ENCODE measurements at regions not wholly inside any gene's neighbourhood (a gene's known extent, or its start where the extent isn't known, plus 50 kb on each side); places are given as distances from the start of the nearest gene placed in this dataset.

DNA sequence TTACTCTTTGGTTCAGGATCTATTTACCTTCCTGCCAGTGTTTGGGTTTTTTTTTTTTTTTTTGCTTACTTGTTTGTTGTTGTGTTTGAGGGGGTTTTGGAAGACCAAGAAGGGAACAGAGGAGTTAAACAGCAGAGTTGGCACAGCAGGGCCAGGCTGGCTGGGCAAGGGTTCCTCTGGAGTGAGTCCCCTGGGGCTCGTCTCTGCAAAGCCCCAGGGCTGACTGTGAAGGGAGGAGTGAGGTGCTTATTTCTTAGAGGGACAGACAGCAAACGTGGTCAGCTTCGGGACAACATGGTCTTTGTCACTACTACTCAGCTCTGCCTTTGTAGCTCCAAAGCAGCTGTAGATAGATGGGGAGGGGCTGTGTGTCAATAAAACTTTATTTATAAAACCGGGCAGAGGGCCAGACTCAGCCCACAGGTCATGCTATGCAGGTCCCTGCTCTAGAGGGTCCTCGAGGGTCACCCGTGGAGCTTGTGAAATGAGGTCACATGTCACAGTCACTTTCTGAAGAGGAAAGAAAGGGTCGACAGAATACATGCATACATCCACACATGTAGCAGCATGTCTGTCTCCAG, 1404.7 kb downstream of the BRD1 start:
- TF ChIP-seq CSDC2 (CRISPR knock-in tag; IDR thresholded peaks at IDR 0.05) (no peak), TCF4 (CRISPR knock-in tag; IDR thresholded peaks at IDR 0.05; ENCODE audit: borderline replicate concordance) (no peak), GLIS3 (CRISPR knock-in tag; IDR thresholded peaks at IDR 0.05) (no peak), ZFP30 (CRISPR knock-in tag; IDR thresholded peaks at IDR 0.05) (no peak), ZNF70 (CRISPR knock-in tag; IDR thresholded peaks at IDR 0.05) (no peak), PPARA (CRISPR knock-in tag; IDR thresholded peaks at IDR 0.05; ENCODE audit: borderline replicate concordance) (no peak)
- TF ChIP-seq, protein P1, sequence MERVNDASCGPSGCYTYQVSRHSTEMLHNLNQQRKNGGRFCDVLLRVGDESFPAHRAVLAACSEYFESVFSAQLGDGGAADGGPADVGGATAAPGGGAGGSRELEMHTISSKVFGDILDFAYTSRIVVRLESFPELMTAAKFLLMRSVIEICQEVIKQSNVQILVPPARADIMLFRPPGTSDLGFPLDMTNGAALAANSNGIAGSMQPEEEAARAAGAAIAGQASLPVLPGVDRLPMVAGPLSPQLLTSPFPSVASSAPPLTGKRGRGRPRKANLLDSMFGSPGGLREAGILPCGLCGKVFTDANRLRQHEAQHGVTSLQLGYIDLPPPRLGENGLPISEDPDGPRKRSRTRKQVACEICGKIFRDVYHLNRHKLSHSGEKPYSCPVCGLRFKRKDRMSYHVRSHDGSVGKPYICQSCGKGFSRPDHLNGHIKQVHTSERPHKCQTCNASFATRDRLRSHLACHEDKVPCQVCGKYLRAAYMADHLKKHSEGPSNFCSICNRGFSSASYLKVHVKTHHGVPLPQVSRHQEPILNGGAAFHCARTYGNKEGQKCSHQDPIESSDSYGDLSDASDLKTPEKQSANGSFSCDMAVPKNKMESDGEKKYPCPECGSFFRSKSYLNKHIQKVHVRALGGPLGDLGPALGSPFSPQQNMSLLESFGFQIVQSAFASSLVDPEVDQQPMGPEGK (CRISPR knock-in tag; IDR thresholded peaks at IDR 0.05; ENCODE audit: borderline replicate concordance), result no peak
- TF ChIP-seq, protein P2, sequence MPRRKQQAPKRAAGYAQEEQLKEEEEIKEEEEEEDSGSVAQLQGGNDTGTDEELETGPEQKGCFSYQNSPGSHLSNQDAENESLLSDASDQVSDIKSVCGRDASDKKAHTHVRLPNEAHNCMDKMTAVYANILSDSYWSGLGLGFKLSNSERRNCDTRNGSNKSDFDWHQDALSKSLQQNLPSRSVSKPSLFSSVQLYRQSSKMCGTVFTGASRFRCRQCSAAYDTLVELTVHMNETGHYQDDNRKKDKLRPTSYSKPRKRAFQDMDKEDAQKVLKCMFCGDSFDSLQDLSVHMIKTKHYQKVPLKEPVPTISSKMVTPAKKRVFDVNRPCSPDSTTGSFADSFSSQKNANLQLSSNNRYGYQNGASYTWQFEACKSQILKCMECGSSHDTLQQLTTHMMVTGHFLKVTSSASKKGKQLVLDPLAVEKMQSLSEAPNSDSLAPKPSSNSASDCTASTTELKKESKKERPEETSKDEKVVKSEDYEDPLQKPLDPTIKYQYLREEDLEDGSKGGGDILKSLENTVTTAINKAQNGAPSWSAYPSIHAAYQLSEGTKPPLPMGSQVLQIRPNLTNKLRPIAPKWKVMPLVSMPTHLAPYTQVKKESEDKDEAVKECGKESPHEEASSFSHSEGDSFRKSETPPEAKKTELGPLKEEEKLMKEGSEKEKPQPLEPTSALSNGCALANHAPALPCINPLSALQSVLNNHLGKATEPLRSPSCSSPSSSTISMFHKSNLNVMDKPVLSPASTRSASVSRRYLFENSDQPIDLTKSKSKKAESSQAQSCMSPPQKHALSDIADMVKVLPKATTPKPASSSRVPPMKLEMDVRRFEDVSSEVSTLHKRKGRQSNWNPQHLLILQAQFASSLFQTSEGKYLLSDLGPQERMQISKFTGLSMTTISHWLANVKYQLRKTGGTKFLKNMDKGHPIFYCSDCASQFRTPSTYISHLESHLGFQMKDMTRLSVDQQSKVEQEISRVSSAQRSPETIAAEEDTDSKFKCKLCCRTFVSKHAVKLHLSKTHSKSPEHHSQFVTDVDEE (CRISPR knock-in tag; IDR thresholded peaks at IDR 0.05), result no peak

Data from SK-N-SH treated with all-trans-retinoic acid at 6 μM for 48 hours (cell line).